ENCODE measurements at regions not wholly inside any gene's neighbourhood (a gene's known extent, or its start where the extent isn't known, plus 50 kb on each side); places are given as distances from the start of the nearest gene placed in this dataset.

DNA sequence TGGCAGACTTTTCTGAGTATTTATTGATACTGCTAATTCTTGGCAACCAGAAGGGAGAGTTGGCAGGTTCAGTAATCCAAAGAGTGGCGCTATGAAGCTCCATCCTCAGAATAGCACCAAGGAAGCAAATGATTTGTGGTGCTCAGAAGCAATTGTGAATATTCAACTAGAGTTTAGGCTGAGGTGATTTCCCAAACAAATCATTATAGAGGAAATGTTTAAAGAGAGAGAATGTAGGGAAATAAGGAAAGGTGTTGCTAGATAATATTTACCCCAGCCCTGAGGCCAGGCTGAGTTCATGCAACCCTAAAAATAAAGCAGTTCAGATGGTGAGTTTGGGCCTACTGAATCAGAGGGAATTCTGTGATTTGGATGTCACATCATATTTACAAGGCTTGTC is 363.4 kb upstream of the PLXNA2 start:
- TF ChIP-seq, protein P1, sequence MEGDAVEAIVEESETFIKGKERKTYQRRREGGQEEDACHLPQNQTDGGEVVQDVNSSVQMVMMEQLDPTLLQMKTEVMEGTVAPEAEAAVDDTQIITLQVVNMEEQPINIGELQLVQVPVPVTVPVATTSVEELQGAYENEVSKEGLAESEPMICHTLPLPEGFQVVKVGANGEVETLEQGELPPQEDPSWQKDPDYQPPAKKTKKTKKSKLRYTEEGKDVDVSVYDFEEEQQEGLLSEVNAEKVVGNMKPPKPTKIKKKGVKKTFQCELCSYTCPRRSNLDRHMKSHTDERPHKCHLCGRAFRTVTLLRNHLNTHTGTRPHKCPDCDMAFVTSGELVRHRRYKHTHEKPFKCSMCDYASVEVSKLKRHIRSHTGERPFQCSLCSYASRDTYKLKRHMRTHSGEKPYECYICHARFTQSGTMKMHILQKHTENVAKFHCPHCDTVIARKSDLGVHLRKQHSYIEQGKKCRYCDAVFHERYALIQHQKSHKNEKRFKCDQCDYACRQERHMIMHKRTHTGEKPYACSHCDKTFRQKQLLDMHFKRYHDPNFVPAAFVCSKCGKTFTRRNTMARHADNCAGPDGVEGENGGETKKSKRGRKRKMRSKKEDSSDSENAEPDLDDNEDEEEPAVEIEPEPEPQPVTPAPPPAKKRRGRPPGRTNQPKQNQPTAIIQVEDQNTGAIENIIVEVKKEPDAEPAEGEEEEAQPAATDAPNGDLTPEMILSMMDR (IDR thresholded peaks at IDR 0.05) = no peak
- TF ChIP-seq ZFX (IDR thresholded peaks at IDR 0.05; ENCODE audit: borderline replicate concordance) = no peak
